GM03348 (cell line): ENCODE measurements at regions not wholly inside any gene's neighbourhood (a gene's known extent, or its start where the extent isn't known, plus 50 kb on each side); places are given as distances from the start of the nearest gene placed in this dataset.
"Not testable (repeated sequence)": the region's sequence is repeated elsewhere in the genome, so short reads cannot be mapped to it uniquely, and the experiment has no call there.

Experiments used
- DNase-seq: peaks from one replicate; pipeline ENCODE4 v3.0.0; 2012; ENCODE audit warnings: low spot score

- DNase-seq = no peak
Measured at GRCh38 chr6:51480040-51480439, 607.4 kb downstream of the PKHD1 start.

DNA sequence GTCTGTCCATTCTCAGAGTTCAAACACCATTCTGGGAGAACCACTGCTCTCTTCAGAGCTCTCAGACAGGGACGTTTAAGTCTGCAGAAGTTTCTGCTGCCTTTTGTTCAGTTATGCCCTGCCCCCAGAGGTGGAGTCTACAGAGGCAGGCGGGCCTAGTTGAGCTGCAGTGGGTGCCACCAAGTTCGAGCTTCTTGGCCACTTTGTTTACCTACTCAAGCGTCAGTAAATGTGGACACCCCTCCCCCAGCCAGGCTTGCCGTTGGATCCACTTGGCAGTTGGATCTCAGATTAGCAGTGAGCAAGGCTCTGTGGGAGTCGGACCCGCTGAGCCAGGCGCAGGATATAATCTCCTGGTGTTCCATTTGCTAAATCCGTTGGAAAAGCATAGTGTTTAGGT, 601.5 kb downstream of the PKHD1 start:
- DNase-seq = not testable (repeated sequence)

- no peak for DNase-seq
Measured at GRCh38 chr6:51487937-51488336, 599.5 kb downstream of the PKHD1 start.

DNA sequence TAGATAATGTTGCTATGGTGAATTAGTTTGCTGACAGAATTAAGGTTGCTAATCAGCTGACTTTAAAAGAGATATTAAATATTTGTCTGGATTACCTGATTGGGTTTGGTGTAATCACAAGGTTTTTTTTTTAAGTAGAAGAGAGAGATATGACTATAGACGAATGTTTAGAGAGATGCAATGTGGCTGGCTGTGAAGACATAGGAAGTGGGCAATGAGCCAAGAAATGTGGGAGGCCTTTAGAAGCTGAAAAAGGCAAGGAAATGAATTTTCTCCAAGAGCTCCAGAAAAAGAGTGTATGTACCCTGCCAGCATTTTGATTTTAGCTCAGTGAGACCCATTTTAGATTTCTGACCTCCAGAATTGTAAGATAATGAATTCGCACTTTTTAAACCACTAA, 598.3 kb downstream of the PKHD1 start:
- no peak for DNase-seq

- DNase-seq = no peak
Measured at GRCh38 chr6:51490101-51490500, 597.3 kb downstream of the PKHD1 start.

GRCh38 chr6:51494342-51494741, 593.1 kb downstream of the PKHD1 start:
- no peak for DNase-seq

- no peak for DNase-seq
Measured at GRCh38 chr6:51495096-51495495, 592.3 kb downstream of the PKHD1 start.

DNA sequence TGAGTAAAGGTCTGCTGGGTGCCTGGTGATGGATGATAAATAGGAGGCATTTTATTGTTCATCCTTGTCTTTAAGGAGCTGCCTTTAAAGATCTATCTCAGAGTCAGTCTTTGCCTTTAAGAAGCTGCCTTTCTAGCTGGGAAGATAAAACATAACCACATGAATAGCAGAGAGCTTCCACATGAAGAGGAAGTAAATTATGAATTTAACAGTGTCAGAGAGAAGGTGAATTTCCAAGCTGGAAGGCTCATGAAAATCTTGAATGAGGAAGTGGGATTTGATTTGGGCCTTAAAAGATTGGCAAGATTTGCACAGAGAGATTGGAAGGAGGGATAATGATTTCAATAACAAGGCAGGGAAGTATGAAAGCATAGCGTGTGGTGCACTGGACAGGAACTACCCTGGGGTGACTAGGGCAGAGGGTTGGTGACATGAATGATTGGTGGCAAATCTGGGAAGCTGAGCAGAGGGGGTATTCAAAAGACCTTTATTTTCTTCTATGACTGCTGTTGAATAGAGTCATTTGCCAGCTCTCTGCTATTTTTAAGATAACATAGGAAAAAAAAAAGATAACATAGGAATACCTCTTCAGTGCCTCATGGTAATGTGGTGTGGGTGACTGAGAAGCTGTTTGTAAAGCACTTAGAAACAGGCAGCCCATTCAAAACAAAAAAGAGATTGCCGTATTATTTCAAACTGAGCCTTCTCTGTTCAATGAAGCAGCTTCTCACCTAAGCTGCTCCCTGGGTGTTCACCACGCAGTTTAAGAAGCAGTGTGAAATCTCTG, 591.6 kb downstream of the PKHD1 start:
- DNase-seq = no peak

DNA sequence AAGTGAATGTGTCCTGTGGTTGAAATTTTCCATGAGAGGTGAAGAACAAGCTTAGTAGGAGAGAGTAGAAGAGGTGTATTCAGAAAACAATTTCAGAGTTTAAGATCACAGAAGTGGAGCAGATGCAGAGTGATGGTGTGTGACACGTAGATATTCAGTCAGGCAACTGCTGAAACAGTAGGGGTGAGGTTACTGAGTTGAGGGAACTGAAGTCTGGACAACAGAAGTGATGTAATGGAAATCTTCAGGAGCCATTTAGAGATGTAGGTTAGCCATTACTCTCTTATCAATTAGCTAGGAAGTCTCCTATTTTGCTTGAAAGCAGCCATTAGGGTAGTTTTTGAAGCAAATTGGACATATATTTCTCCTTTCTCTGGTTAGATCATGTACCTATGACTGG, 584.4 kb downstream of the PKHD1 start:
- DNase-seq = no peak

GRCh38 chr6:51505434-51505833, 582.0 kb downstream of the PKHD1 start:
- no peak for DNase-seq

DNA sequence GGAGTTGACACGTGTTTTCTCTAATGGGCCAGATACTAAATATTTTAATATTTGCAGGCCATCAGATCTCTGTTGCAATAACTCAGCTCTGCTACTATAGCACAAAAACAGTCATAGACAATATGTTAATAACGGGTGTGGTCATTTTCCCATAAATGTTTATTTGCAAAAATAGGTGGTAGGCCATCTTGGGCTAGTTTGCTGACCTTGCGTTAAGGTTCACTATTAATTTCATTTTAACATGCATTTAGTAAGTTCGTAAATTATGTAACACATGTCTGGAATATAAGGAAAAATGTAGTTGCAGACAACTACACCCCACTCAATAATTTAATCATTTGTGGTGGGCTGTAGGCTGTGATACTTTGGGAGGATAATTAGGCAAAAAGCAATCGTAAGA, 577.8 kb downstream of the PKHD1 start:
- DNase-seq = no peak

- no peak for DNase-seq
Measured at GRCh38 chr6:51511081-51511480, 576.3 kb downstream of the PKHD1 start.

- peak; percentile 5 for DNase-seq
Measured at GRCh38 chr6:51513891-51514747, 573.3 kb downstream of the PKHD1 start.

GRCh38 chr6:51514748-51515402, 572.5 kb downstream of the PKHD1 start:
- no peak for DNase-seq

GRCh38 chr6:51526049-51526448, 561.4 kb downstream of the PKHD1 start:
- DNase-seq = no peak

DNA sequence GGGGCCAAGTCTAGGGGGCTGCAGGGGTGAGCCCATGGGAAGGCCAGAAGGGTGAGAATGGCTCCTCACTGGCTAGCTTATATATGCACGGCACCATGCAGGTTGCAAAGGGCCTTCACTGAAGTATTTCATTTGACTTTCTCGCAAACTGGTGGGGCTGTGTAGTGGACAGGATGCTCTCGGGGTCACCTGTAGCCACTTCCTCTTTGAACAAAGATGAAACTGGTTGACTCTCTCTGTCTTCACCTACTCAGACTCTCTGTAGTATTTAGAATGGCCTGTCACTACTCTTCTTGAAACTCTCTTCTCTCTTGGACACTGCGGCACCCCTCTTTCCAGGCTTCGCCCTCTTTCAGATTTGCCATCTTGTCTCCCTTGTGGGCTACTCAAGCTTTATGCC, 560.5 kb downstream of the PKHD1 start:
- DNase-seq = no peak

DNA sequence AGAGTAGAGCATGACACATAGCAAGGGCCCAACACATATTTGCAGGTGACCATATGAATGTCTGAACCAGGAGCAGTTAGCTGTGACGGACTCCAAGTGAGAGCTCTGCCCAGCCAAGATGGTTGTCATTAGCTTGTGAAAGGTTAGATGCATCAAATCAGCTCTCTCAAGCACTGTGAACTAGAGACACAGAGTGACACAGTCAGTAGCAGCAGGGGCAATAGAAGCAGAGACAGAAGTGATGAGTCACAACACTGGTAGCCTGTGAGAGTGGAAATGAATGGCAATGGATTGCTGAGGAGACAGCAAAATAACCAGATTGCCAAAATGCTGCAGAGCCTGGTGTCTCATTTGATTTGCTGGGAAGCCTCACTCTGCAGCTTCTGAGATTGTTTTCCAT, 558.9 kb downstream of the PKHD1 start:
- DNase-seq = no peak

DNA sequence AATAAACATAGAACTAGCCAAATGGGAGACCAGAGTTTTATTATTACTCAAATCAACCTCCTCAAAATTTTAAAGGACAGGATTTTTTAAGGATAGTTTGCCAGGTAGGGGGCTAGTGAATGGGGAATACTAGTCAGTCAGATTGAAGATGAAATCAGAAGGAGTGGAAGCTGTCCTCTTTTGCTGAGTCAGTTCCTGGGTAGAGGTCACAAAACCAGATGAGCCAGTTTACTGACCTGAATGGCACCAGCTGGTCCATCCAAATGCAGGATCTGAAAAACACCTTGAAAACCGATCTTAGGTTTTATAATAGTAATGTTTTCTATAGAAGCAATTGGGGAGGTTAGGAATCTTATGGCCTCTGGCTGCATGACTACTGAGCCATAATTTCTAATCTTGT, 558.2 kb downstream of the PKHD1 start:
- no peak for DNase-seq

GRCh38 chr6:51531623-51532022, 555.8 kb downstream of the PKHD1 start:
- no peak for DNase-seq

GRCh38 chr6:51533962-51534361, 553.5 kb downstream of the PKHD1 start:
- DNase-seq = no peak

GRCh38 chr6:51535327-51535726, 552.1 kb downstream of the PKHD1 start:
- no peak for DNase-seq

GRCh38 chr6:51536728-51537127, 550.7 kb downstream of the PKHD1 start:
- DNase-seq = no peak

- DNase-seq = peak; percentile 6
Measured at GRCh38 chr6:51541847-51542246, 545.6 kb downstream of the PKHD1 start.
